GM12878 (cell line): ENCODE measurements at regions not wholly inside any gene's neighbourhood (a gene's known extent, or its start where the extent isn't known, plus 50 kb on each side); places are given as distances from the start of the nearest gene placed in this dataset.

Experiments used
- ATAC-seq: fragments of 200-7000 bp; cut with Tn5 transposase; 3 replicates; pipeline ENCODE4 v1.9.1; 2020; ENCODE audit warnings: mild to moderate bottlenecking, moderate library complexity
- BruUV-seq: library from RNA; stranded (reverse); fragments of 400-500 nt; replicated peaks from 2 replicates; lab custom pipeline; 2021; lab: Mats Ljungman, UMichigan
- CTCF ChIA-PET: fragments of 300-600 bp; sonication (Branson Sonifier 250); formaldehyde crosslinking; extraction: SDS; loops from one replicate; lab custom pipeline; 2021; ENCODE audit warnings: inconsistent platforms; lab: Yijun Ruan, JAX
- POLR2A ChIA-PET: fragments of 350-600 bp; formaldehyde crosslinking; extraction: SDS; loops from one replicate; lab custom pipeline; 2021; ENCODE audit warnings: inconsistent platforms; lab: Charles Lee
- RAD21 ChIA-PET: fragments of 300-600 bp; sonication (Branson Sonifier 250); formaldehyde crosslinking; loops from one replicate; lab custom pipeline; 2023; ENCODE audit warnings: antibody characterized with exemption; ENCODE audit not compliant: unreplicated experiment; lab: Charles Lee
- SMC1A ChIA-PET: fragments of 300-600 bp; sonication (Branson Sonifier 250); formaldehyde crosslinking; loops from one replicate; lab custom pipeline; 2023; ENCODE audit not compliant: unreplicated experiment, uncharacterized antibody; lab: Charles Lee
- DNase-seq: peaks from one replicate; pipeline ENCODE4 v3.0.0-alpha.2; 2011; ENCODE audit warnings: low read depth, low spot score
- FAIRE-seq: peaks from 3 replicates; lab custom pipeline; 2011; peaks lifted over from hg19 to GRCh38; lab: Jason Lieb, UNC
- H2AFZ ChIP-seq: 2 replicates; pipeline ENCODE4 v1.6.0; 2011; ENCODE audit warnings: low read depth, low read length, control low read depth; ENCODE audit not compliant: control insufficient read depth
- H3K27ac ChIP-seq: 2 replicates; pipeline ENCODE4 v1.5.1; 2011; ENCODE audit warnings: control low read depth; ENCODE audit not compliant: control insufficient read depth, insufficient read depth
- H3K27me3 ChIP-seq, 2 experiments: replicated peaks in 1 of 2; 2 replicates each; pipeline versions ENCODE4 v1.6.0 to v1.6.1; 2011; ENCODE audit warnings: low read length in 1 of 2; ENCODE audit not compliant: control insufficient read depth in 2 of 2, insufficient read depth in 2 of 2
- H3K36me3 ChIP-seq, 2 experiments: 2 replicates each; pipeline ENCODE4 v1.5.1; 2011; ENCODE audit warnings: low read length in 1 of 2; ENCODE audit not compliant: control insufficient read depth in 2 of 2, insufficient read depth in 2 of 2
- H3K4me1 ChIP-seq: 2 replicates; pipeline ENCODE4 v1.6.1; 2011; ENCODE audit warnings: mild to moderate bottlenecking, low read length, moderate library complexity, mixed read lengths; ENCODE audit not compliant: control insufficient read depth, insufficient read depth
- H3K4me2 ChIP-seq: 2 replicates; pipeline ENCODE4 v1.6.0; 2011; ENCODE audit warnings: control low read depth; ENCODE audit not compliant: control insufficient read depth, insufficient read depth
- H3K4me3 ChIP-seq: fragments of 200-600 bp; sonication (generic); 2 replicates; pipeline ENCODE4 v1.5.1; 2016
- H3K79me2 ChIP-seq: 2 replicates; pipeline ENCODE4 v1.6.0; 2011; ENCODE audit warnings: low read length; ENCODE audit not compliant: control insufficient read depth, insufficient read depth
- H3K9ac ChIP-seq: 2 replicates; pipeline ENCODE4 v1.8.0; 2011; ENCODE audit warnings: low read length, control low read depth, mixed read lengths; ENCODE audit not compliant: control insufficient read depth, insufficient read depth
- H3K9me3 ChIP-seq: replicated peaks from 3 replicates; pipeline ENCODE4 v1.5.1; 2011; ENCODE audit warnings: mild to moderate bottlenecking, low read length; ENCODE audit not compliant: control insufficient read depth, insufficient read depth
- H4K20me1 ChIP-seq: 2 replicates; pipeline ENCODE4 v1.6.0; 2011; ENCODE audit not compliant: control insufficient read depth, insufficient read depth
- BRCA1 ChIP-seq: IDR thresholded peaks from 2 replicates; pipeline ENCODE4 v1.6.1; 2011; ENCODE audit warnings: low read depth, low read length, improper control_type of control experiment
- MEF2A ChIP-seq: IDR thresholded peaks from 2 replicates; pipeline ENCODE4 v1.6.1; 2011; ENCODE audit warnings: low read depth, mild to moderate bottlenecking, low read length, moderate library complexity; ENCODE audit not compliant: insufficient read depth
- NFIC ChIP-seq: IDR thresholded peaks from 2 replicates; pipeline ENCODE4 v1.6.1; 2012; ENCODE audit warnings: low read depth, mild to moderate bottlenecking, inconsistent platforms, low read length, moderate library complexity
- WGBS: methylation state at CpG from one replicate; pipeline ENCODE4 v1.1.6; 2016; ENCODE audit warnings: low lambda C conversion rate; ENCODE audit not compliant: insufficient replicate concordance, insufficient coverage; ENCODE audit errors: missing lambda C conversion rate; 5-methylcytosine and 5-hydroxymethylcytosine counted together
- in situ Hi-C: fragments of 300-500 bp; cut with MboI; formaldehyde crosslinking; loops from 9 replicates; pipeline ENCODE4 v1.14.3; 2018; ENCODE audit warnings: mixed read lengths
- intact Hi-C: fragments of 100-400 bp; cut with micrococcal nuclease; formaldehyde crosslinking; loops from one replicate; pipeline ENCODE4 v1.14.2; 2022; ENCODE audit not compliant: unreplicated experiment
- TF ChIP-seq, protein P1 (sequence below): IDR thresholded peaks from 2 replicates; pipeline ENCODE4 v1.6.1; 2012; ENCODE audit warnings: improper control_type of control experiment, low read depth, low read length; ENCODE audit not compliant: insufficient replicate concordance

DNA sequence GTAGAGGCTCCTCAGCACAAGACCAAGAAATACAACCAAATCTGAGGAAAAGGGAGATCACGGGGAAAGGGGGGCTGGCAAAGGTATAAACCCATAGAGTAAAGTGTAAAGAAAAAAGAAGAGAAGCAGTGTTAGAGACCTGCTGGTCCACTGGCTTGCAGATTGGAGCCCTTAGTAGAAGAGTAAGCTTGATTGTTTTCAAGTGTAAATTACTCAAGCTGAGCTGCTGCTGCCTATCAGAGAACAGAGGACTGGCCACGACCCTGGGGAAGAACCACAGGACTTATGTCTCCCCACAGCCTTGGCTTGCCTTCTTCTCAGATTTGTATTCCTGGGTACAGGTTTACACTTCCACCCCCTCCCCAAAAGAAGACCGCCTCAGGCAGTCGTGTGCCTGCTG is 294.2 kb downstream of the LMX1A start:
- H3K27me3 ChIP-seq: no peaks in the 10 kb centered on the region; a peak in 1 of 4 replicates
- H3K9me3 ChIP-seq: no peaks in the 10 kb centered on the region
- intact Hi-C loops: no loop called here
- SMC1A ChIA-PET: no interaction called here
- RAD21 ChIA-PET: no interaction called here
- H2AFZ ChIP-seq: no peak overlapping the region
- H3K4me1 ChIP-seq: no peaks in the 10 kb centered on the region
- BruUV-seq: no TSS peak
- H3K36me3 ChIP-seq: no peaks in the 10 kb centered on the region
- no peak for ATAC-seq
- no peak overlapping the region for H3K4me2 ChIP-seq
- WGBS: 8% methylated on average over 4 of the region's 4 CpGs
- no peak overlapping the region for H3K9ac ChIP-seq
- H3K4me3 ChIP-seq: no peak overlapping the region
- in situ Hi-C loops: loop anchor here (10.0 kb wide), 1 partner anchor 1648 kb away; no protein-coding TSS in a partner anchor
- CTCF ChIA-PET: no interaction called here
- no peak for DNase-seq
- no peak overlapping the region for H3K27ac ChIP-seq
- TF ChIP-seq BRCA1 (no peak), NFIC (no peak), MEF2A (no peak)
- TF ChIP-seq, protein P1, sequence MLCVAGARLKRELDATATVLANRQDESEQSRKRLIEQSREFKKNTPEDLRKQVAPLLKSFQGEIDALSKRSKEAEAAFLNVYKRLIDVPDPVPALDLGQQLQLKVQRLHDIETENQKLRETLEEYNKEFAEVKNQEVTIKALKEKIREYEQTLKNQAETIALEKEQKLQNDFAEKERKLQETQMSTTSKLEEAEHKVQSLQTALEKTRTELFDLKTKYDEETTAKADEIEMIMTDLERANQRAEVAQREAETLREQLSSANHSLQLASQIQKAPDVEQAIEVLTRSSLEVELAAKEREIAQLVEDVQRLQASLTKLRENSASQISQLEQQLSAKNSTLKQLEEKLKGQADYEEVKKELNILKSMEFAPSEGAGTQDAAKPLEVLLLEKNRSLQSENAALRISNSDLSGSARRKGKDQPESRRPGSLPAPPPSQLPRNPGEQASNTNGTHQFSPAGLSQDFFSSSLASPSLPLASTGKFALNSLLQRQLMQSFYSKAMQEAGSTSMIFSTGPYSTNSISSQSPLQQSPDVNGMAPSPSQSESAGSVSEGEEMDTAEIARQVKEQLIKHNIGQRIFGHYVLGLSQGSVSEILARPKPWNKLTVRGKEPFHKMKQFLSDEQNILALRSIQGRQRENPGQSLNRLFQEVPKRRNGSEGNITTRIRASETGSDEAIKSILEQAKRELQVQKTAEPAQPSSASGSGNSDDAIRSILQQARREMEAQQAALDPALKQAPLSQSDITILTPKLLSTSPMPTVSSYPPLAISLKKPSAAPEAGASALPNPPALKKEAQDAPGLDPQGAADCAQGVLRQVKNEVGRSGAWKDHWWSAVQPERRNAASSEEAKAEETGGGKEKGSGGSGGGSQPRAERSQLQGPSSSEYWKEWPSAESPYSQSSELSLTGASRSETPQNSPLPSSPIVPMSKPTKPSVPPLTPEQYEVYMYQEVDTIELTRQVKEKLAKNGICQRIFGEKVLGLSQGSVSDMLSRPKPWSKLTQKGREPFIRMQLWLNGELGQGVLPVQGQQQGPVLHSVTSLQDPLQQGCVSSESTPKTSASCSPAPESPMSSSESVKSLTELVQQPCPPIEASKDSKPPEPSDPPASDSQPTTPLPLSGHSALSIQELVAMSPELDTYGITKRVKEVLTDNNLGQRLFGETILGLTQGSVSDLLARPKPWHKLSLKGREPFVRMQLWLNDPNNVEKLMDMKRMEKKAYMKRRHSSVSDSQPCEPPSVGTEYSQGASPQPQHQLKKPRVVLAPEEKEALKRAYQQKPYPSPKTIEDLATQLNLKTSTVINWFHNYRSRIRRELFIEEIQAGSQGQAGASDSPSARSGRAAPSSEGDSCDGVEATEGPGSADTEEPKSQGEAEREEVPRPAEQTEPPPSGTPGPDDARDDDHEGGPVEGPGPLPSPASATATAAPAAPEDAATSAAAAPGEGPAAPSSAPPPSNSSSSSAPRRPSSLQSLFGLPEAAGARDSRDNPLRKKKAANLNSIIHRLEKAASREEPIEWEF: no peak
- POLR2A ChIA-PET: no interaction called here
- FAIRE-seq: no peak
- no peaks in the 10 kb centered on the region for H3K79me2 ChIP-seq
- no peaks in the 10 kb centered on the region for H4K20me1 ChIP-seq
